Thoracic aorta (tissue), 2 donors: ENCODE measurements at regions not wholly inside any gene's neighbourhood (a gene's known extent, or its start where the extent isn't known, plus 50 kb on each side); places are given as distances from the start of the nearest gene placed in this dataset.

Experiments used
- ATAC-seq: fragments of 150-250 bp; one replicate; pipeline ENCODE4 v1.8.0; 2017; ENCODE audit warnings: low read depth; ENCODE audit not compliant: insufficient number of reproducible peaks, low FRiP score
- DNase-seq: peaks from one replicate; pipeline ENCODE4 v3.0.0-alpha.2; 2020; ENCODE audit warnings: low spot score
- H3K27ac ChIP-seq, 2 donors: fragments of 200-600 bp; sonication (generic); 1 replicate in 1 of 2; 2 replicates in 1 of 2; pipeline ENCODE4 v1.5.1; 2016; ENCODE audit warnings: mild to moderate bottlenecking in 2 of 2, moderate library complexity in 2 of 2
- H3K27me3 ChIP-seq: fragments of 200-600 bp; sonication (generic); replicated peaks from 2 replicates; pipeline ENCODE4 v1.6.0; 2016; ENCODE audit warnings: mild to moderate bottlenecking; ENCODE audit not compliant: insufficient read depth
- H3K36me3 ChIP-seq: fragments of 200-600 bp; sonication (generic); one replicate; pipeline ENCODE4 v1.5.1; 2016
- H3K4me1 ChIP-seq, 2 donors: fragments of 200-600 bp; sonication (generic); 1 replicate in 1 of 2; 2 replicates in 1 of 2; pipeline versions ENCODE4 v1.5.1 to v1.6.0; 2016; ENCODE audit warnings: low read depth in 2 of 2, mild to moderate bottlenecking in 1 of 2; ENCODE audit not compliant: control insufficient read depth in 1 of 2
- H3K4me3 ChIP-seq: fragments of 200-600 bp; sonication (generic); 2 replicates; pipeline ENCODE4 v1.5.1; 2016; ENCODE audit warnings: mild to moderate bottlenecking
- H3K9me3 ChIP-seq: fragments of 200-600 bp; sonication (generic); 2 replicates; pipeline ENCODE4 v1.5.1; 2016
- CTCF ChIP-seq: fragments of 200-600 bp; sonication (generic); IDR thresholded peaks from one replicate; pipeline ENCODE4 v1.5.1; 2019; ENCODE audit warnings: antibody characterized with exemption

- TF ChIP-seq CTCF = no peak
- H3K27ac ChIP-seq = no peak overlapping the region
- ATAC-seq (no peak), DNase-seq (no peak)
- no peaks in the 10 kb centered on the region for H3K36me3 ChIP-seq
- H3K4me1 ChIP-seq = peaks cover 18 to 46% of the 10 kb centered on the region in 2 donors
- no peaks in the 10 kb centered on the region for H3K9me3 ChIP-seq
- H3K27me3 ChIP-seq = no peaks in the 10 kb centered on the region
- peak overlapping the region; percentile 59 for H3K4me3 ChIP-seq
Observed at GRCh38 chr12:92034858-92035401, 110.7 kb downstream of the BTG1 start.

- H3K9me3 ChIP-seq = no peaks in the 10 kb centered on the region
- H3K4me1 ChIP-seq = peaks cover 18 to 53% of the 10 kb centered on the region in 2 donors
- H3K27ac ChIP-seq = no peak overlapping the region
- no peak for ATAC-seq
- no peaks in the 10 kb centered on the region for H3K36me3 ChIP-seq
- no peak overlapping the region for H3K4me3 ChIP-seq
- no peaks in the 10 kb centered on the region for H3K27me3 ChIP-seq
- no peak for DNase-seq
- no peak for TF ChIP-seq CTCF
Observed at GRCh38 chr12:92034083-92034482, 111.6 kb downstream of the BTG1 start.

GRCh38 chr12:92032965-92033364, 112.7 kb downstream of the BTG1 start:
- Histone ChIP-seq H3K9me3 (no peaks in the 10 kb centered on the region), H3K4me1 (peaks cover 18 to 63% of the 10 kb centered on the region in 2 donors), H3K4me3 (no peak overlapping the region), H3K27ac (no peak overlapping the region), H3K36me3 (no peaks in the 10 kb centered on the region), H3K27me3 (no peaks in the 10 kb centered on the region)
- DNase-seq (no peak), ATAC-seq (no peak)
- no peak for TF ChIP-seq CTCF

GRCh38 chr12:92032101-92032500, 113.5 kb downstream of the BTG1 start:
- no peak for TF ChIP-seq CTCF
- Histone ChIP-seq H3K4me3 (no peak overlapping the region), H3K9me3 (no peaks in the 10 kb centered on the region), H3K27me3 (no peaks in the 10 kb centered on the region), H3K36me3 (no peaks in the 10 kb centered on the region), H3K27ac (no peak overlapping the region), H3K4me1 (peaks cover 26 to 71% of the 10 kb centered on the region in 2 donors)
- ATAC-seq (no peak), DNase-seq (no peak)

- H3K36me3 ChIP-seq = no peaks in the 10 kb centered on the region
- TF ChIP-seq CTCF = no peak
- no peak for DNase-seq
- H3K4me3 ChIP-seq = no peak overlapping the region
- peaks cover 28 to 74% of the 10 kb centered on the region in 2 donors for H3K4me1 ChIP-seq
- no peaks in the 10 kb centered on the region for H3K27me3 ChIP-seq
- no peak for ATAC-seq
- H3K27ac ChIP-seq = peak overlapping the region; percentile 36 to 43
- no peaks in the 10 kb centered on the region for H3K9me3 ChIP-seq
Observed at GRCh38 chr12:92030618-92031017, 115.0 kb downstream of the BTG1 start.
